HCT116 (cell line): ENCODE measurements at regions not wholly inside any gene's neighbourhood (a gene's known extent, or its start where the extent isn't known, plus 50 kb on each side); places are given as distances from the start of the nearest gene placed in this dataset.

Source experiments
- ATAC-seq: fragments of 200-7000 bp; cut with Tn5 transposase; 2 replicates; pipeline ENCODE4 v1.9.1; 2020; ENCODE audit warnings: mild to moderate bottlenecking, moderate library complexity
- BruUV-seq: library from RNA; stranded (reverse); fragments of 400-500 nt; replicated peaks from 2 replicates; lab custom pipeline; 2021; lab: Mats Ljungman, UMichigan
- CTCF ChIA-PET: fragments of 300-600 bp; sonication (Branson Sonifier 250); formaldehyde crosslinking; loops from one replicate; lab custom pipeline; 2021; ENCODE audit warnings: antibody characterized with exemption; lab: Charles Lee
- POLR2A ChIA-PET: fragments of 300-600, 350-600 bp; sonication (Branson Sonifier 250); formaldehyde crosslinking; loops from one replicate; lab custom pipeline; 2021; ENCODE audit warnings: antibody characterized with exemption; lab: Charles Lee
- RAD21 ChIA-PET, 2 experiments: fragments of 300-600 bp; sonication (Branson Sonifier 250); formaldehyde crosslinking; loops; one replicate each; lab custom pipeline; 2023; ENCODE audit warnings: low total read pairs in 2 of 2; ENCODE audit not compliant: uncharacterized antibody in 2 of 2, unreplicated experiment in 2 of 2, low non-redundant PET in 1 of 2; lab: Charles Lee
- DNase-seq: peaks from one replicate; pipeline ENCODE4 v3.0.0-alpha.2; 2010; ENCODE audit warnings: low read depth, low spot score
- H2AFZ ChIP-seq: fragments of 200-600 bp; shearing (Covaris generic), sonication (generic); 2 replicates; pipeline ENCODE4 v1.6.1; 2017; ENCODE audit warnings: low read depth, mixed run types, mixed read lengths, antibody characterized with exemption, low read length; ENCODE audit not compliant: poor library complexity, severe bottlenecking
- H3K27ac ChIP-seq: 2 replicates; pipeline ENCODE4 v1.5.1; 2012; ENCODE audit warnings: low read depth, low read length
- H3K27me3 ChIP-seq: fragments of 200-600 bp; sonication (generic); 2 replicates; pipeline ENCODE4 v1.6.1; 2016; ENCODE audit warnings: mixed run types, low read length, mixed read lengths; ENCODE audit not compliant: insufficient read depth
- H3K36me3 ChIP-seq, 2 experiments: fragments of 200-500 bp in 1 of 2; fragments of 200-600 bp in 1 of 2; sonication (Bioruptor generic) in 1 of 2; sonication (generic) in 1 of 2; 2 replicates each; pipeline versions ENCODE4 v1.5.1 to v1.6.1; 2014 to 2016; ENCODE audit warnings: low read length in 2 of 2, inconsistent platforms in 1 of 2, mixed read lengths in 1 of 2, mixed run types in 1 of 2; ENCODE audit not compliant: insufficient read depth in 2 of 2, control insufficient read depth in 1 of 2
- H3K4me1 ChIP-seq, 2 experiments: fragments of 200-600 bp in 1 of 2; sonication (generic) in 1 of 2; 2 replicates each; pipeline versions ENCODE4 v1.5.1 to v1.6.1; 2012 to 2017; ENCODE audit warnings: low read length in 2 of 2, inconsistent platforms in 1 of 2, mild to moderate bottlenecking in 1 of 2, mixed read lengths in 1 of 2, mixed run types in 1 of 2, moderate library complexity in 1 of 2; ENCODE audit not compliant: insufficient read depth in 2 of 2, control insufficient read depth in 1 of 2
- H3K4me2 ChIP-seq: fragments of 200-600 bp; sonication (generic); 2 replicates; pipeline ENCODE4 v1.6.1; 2017; ENCODE audit warnings: mixed run types, low read length, mixed read lengths
- H3K4me3 ChIP-seq, 2 experiments: fragments of 200-600 bp in 1 of 2; sonication (generic) in 1 of 2; replicated peaks in 1 of 2; 2 replicates each; pipeline ENCODE4 v1.5.1; 2011 to 2016; ENCODE audit warnings: low read length in 2 of 2, control low read depth in 1 of 2, low read depth in 1 of 2, mild to moderate bottlenecking in 1 of 2, mixed read lengths in 1 of 2, mixed run types in 1 of 2
- H3K79me2 ChIP-seq: fragments of 200-600 bp; sonication (generic); 2 replicates; pipeline ENCODE4 v1.6.1; 2017; ENCODE audit warnings: mild to moderate bottlenecking, mixed run types, low read length, moderate library complexity, mixed read lengths; ENCODE audit not compliant: insufficient read depth
- H3K9ac ChIP-seq: fragments of 200-600 bp; sonication (generic); 2 replicates; pipeline ENCODE4 v1.6.1; 2016; ENCODE audit warnings: low read length, mixed read lengths
- H3K9me2 ChIP-seq: fragments of 200-600 bp; sonication (generic), shearing (Covaris generic); 2 replicates; pipeline ENCODE4 v1.6.1; 2017; ENCODE audit warnings: mixed run types, mild to moderate bottlenecking, moderate library complexity; ENCODE audit not compliant: insufficient read depth
- H3K9me3 ChIP-seq, 2 experiments: fragments of 200-500 bp in 1 of 2; fragments of 200-600 bp in 1 of 2; sonication (Bioruptor generic) in 1 of 2; sonication (generic) in 1 of 2; 2 replicates each; pipeline ENCODE4 v1.6.1; 2014 to 2017; ENCODE audit warnings: low read length in 2 of 2, mixed read lengths in 2 of 2, inconsistent platforms in 1 of 2, low read depth in 1 of 2, mild to moderate bottlenecking in 1 of 2, mixed run types in 1 of 2, moderate library complexity in 1 of 2; ENCODE audit not compliant: control insufficient read depth in 1 of 2, insufficient read depth in 1 of 2
- H4K20me1 ChIP-seq: fragments of 200-600 bp; sonication (generic), shearing (Covaris generic); 2 replicates; pipeline ENCODE4 v1.6.1; 2017; ENCODE audit warnings: mixed run types, mild to moderate bottlenecking, moderate library complexity; ENCODE audit not compliant: insufficient read depth
- ATF3 ChIP-seq: IDR thresholded peaks from 2 replicates; pipeline ENCODE4 v1.6.1; 2012
- CBX3 ChIP-seq: IDR thresholded peaks from 2 replicates; pipeline ENCODE4 v1.6.1; 2012; ENCODE audit warnings: low read depth
- CEBPB ChIP-seq: IDR thresholded peaks from 2 replicates; pipeline ENCODE4 v1.6.1; 2012; ENCODE audit warnings: low read depth
- CTCF ChIP-seq, 3 experiments: fragments of 200-600 bp in 1 of 3; sonication (generic) in 1 of 3; IDR thresholded peaks in 2 of 3; conservative IDR thresholded peaks in 1 of 3; 2 replicates each; pipeline ENCODE4 v1.5.1; 2012 to 2017; ENCODE audit warnings: low read depth in 2 of 3, low read length in 2 of 3, antibody characterized with exemption in 1 of 3, borderline replicate concordance in 1 of 3, control low read depth in 1 of 3, mild to moderate bottlenecking in 1 of 3, mixed read lengths in 1 of 3, mixed run types in 1 of 3, moderate library complexity in 1 of 3; ENCODE audit not compliant: insufficient read depth in 1 of 3
- EGR1 ChIP-seq: IDR thresholded peaks from 2 replicates; pipeline ENCODE4 v1.6.1; 2012; ENCODE audit warnings: low read depth
- ELF1 ChIP-seq: IDR thresholded peaks from 2 replicates; pipeline ENCODE4 v1.6.1; 2012; ENCODE audit warnings: low read depth, borderline replicate concordance
- EZH2 ChIP-seq: fragments of 200-600 bp; sonication (generic); IDR thresholded peaks from 2 replicates; pipeline ENCODE4 v1.6.1; 2017; ENCODE audit warnings: antibody characterized with exemption, mixed run types
- EZH2phosphoT487 ChIP-seq: fragments of 200-600 bp; IDR thresholded peaks from 2 replicates; pipeline ENCODE4 v1.6.1; 2018; ENCODE audit warnings: antibody characterized with exemption, borderline replicate concordance
- FOSL1 ChIP-seq: IDR thresholded peaks from 2 replicates; pipeline ENCODE4 v1.6.1; 2012; ENCODE audit warnings: low read depth
- JUND ChIP-seq: IDR thresholded peaks from 2 replicates; pipeline ENCODE4 v1.6.1; 2012
- POLR2AphosphoS5 ChIP-seq: IDR thresholded peaks from 2 replicates; pipeline ENCODE4 v1.6.1; 2011; ENCODE audit warnings: mild to moderate bottlenecking, low read depth, low read length, moderate library complexity
- RAD21 ChIP-seq: IDR thresholded peaks from 2 replicates; pipeline ENCODE4 v1.6.1; 2012; ENCODE audit warnings: low read depth, mild to moderate bottlenecking
- SIN3A ChIP-seq: IDR thresholded peaks from 2 replicates; pipeline ENCODE4 v1.6.1; 2012; ENCODE audit warnings: low read depth
- SP1 ChIP-seq: IDR thresholded peaks from 2 replicates; pipeline ENCODE4 v1.6.1; 2012; ENCODE audit warnings: low read depth
- SRF ChIP-seq: IDR thresholded peaks from 2 replicates; pipeline ENCODE4 v1.6.1; 2012; ENCODE audit warnings: low read depth
- YY1 ChIP-seq: IDR thresholded peaks from 2 replicates; pipeline ENCODE4 v1.6.1; 2011; ENCODE audit warnings: low read length, low read depth, moderate library complexity, mild to moderate bottlenecking; ENCODE audit not compliant: insufficient replicate concordance; ENCODE audit errors: extremely low read depth
- ZNF274 ChIP-seq: fragments of 200-500 bp; sonication (Bioruptor generic); IDR thresholded peaks from 2 replicates; pipeline ENCODE4 v1.6.1; 2014; ENCODE audit warnings: mild to moderate bottlenecking, low read depth, low read length, inconsistent platforms
- intact Hi-C: fragments of 100-400 bp; cut with micrococcal nuclease; formaldehyde crosslinking; loops from 2 replicates; pipeline ENCODE4 v1.10.0; 2022
- TF ChIP-seq, protein P1 (sequence below): IDR thresholded peaks from 2 replicates; pipeline ENCODE4 v1.6.1; 2012

DNA sequence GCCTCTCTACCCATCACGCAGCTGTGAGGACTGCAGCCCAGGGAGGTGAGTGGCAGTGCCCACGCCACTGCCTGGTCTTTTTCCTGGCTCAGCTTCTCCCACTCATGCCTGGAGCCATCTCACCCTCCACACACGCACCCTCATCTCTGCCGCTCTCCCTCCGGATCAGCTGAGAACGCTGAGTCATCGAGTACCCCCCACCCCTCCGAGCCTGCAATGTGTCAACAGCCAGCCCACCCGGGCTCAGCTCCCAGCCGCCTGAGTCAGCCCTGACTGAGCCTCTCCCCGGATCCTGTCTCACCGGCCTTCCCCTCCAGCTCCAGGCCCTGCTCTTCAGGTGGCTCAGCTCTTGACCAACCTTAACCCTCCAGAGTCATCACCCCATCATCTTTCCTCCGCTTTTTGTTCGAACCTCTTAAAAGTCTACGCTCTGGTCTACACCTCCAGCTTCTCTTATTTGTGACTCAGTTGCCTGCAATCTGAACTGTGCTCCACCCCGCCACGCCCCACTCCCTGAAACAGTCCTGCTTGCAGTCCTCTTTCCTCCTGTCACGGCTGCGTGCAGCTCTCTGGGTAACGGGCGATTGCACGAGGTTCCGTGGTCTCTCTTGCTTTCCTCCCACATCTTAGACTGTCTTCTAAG lies 94.4 kb upstream of the ASAP2 start:
- H3K9me2 ChIP-seq: no peaks in the 10 kb centered on the region
- ATAC-seq (peak; percentile 78), DNase-seq (peak; percentile 57)
- peak overlapping the region; percentile 88 for H2AFZ ChIP-seq
- peak overlapping the region in 1 of 2 experiments; percentile 37 for H3K4me3 ChIP-seq
- no peaks in the 10 kb centered on the region for H3K9me3 ChIP-seq
- H4K20me1 ChIP-seq: no peaks in the 10 kb centered on the region
- ChIA-PET CTCF (interaction anchor here (1.1 to 2.0 kb wide), 3 partner anchors 9 to 27 kb away, joined by 4 to 9 read pairs (median 5); no protein-coding TSS in a partner anchor), RAD21 (no interaction called here), POLR2A (no interaction called here)
- no TSS peak for BruUV-seq
- H3K79me2 ChIP-seq: no peaks in the 10 kb centered on the region
- peaks cover 12 to 40% of the 10 kb centered on the region in 2 experiments; a peak in 3 of 4 replicates for H3K4me1 ChIP-seq
- H3K36me3 ChIP-seq: no peaks in the 10 kb centered on the region
- peak overlapping the region; percentile 75 for H3K4me2 ChIP-seq
- peak overlapping the region; percentile 24 for H3K27ac ChIP-seq
- H3K27me3 ChIP-seq: no peaks in the 10 kb centered on the region
- TF ChIP-seq RAD21: peak; percentile 27; the same call in 1 of the 2 replicates
- no peak for TF ChIP-seq CTCF (IDR thresholded peaks at IDR 0.05 in 2 of 3, conservative IDR thresholded peaks at IDR 0.05 in 1 of 3; ENCODE audit: borderline replicate concordance in 1 of 3, insufficient read depth in 1 of 3, low read depth in 2 of 3, low read length in 2 of 3)
- TF ChIP-seq JUND: peak; percentile 96
- TF ChIP-seq ELF1: no peak
- TF ChIP-seq, protein P1, sequence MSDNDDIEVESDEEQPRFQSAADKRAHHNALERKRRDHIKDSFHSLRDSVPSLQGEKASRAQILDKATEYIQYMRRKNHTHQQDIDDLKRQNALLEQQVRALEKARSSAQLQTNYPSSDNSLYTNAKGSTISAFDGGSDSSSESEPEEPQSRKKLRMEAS: peak; percentile 72
- TF ChIP-seq SIN3A: 0 out of 2 replicates have a peak, but pooled peaks have one; percentile 45
- peak; percentile 65 for TF ChIP-seq POLR2AphosphoS5
- peak; percentile 71 for TF ChIP-seq CEBPB
- peak; percentile 88 for TF ChIP-seq SP1
- no peak for TF ChIP-seq YY1
- TF ChIP-seq ZNF274: no peak
- no peak for TF ChIP-seq EZH2
- TF ChIP-seq FOSL1: peak; percentile 93
- TF ChIP-seq ATF3: no peak; the same call in 1 of the 2 replicates
- no peak for TF ChIP-seq SRF
- TF ChIP-seq EZH2phosphoT487: no peak
- no peak for TF ChIP-seq EGR1
- peak; percentile 84; the same call in 1 of the 2 replicates for TF ChIP-seq CBX3
- intact Hi-C loops: no loop called here
- peak overlapping the region; percentile 44 for H3K9ac ChIP-seq
